IPS-NIHi7 (cell line): ENCODE measurements at regions not wholly inside any gene's neighbourhood (a gene's known extent, or its start where the extent isn't known, plus 50 kb on each side); places are given as distances from the start of the nearest gene placed in this dataset.
"Not testable (repeated sequence)": the region's sequence is repeated elsewhere in the genome, so short reads cannot be mapped to it uniquely, and the experiment has no call there.

ENCODE experiments used
- DNase-seq: peaks from one replicate; pipeline ENCODE4 v3.0.0; 2012; ENCODE audit warnings: mixed read lengths; ENCODE audit errors: extremely low spot score

DNA sequence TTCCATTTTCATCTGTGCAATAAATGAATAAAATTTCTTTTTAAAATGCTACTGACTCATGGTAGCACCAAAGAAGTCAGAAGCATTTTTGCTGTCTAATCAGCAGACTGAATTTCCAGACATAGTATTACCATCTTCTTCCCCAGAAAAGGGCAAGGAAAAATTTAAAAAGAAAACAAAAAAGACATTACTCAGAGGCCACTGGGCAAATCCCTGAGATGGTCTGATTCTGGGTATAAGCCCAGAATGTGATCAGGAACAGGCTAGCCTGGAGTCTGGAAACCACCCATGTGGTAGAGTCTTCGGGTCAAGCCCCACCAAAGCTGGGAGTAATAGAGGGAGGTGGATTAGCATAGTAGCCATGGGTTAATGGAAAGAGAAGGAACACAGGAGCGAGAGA is 342.8 kb downstream of the FBXW7 start:
- DNase-seq = no peak

DNA sequence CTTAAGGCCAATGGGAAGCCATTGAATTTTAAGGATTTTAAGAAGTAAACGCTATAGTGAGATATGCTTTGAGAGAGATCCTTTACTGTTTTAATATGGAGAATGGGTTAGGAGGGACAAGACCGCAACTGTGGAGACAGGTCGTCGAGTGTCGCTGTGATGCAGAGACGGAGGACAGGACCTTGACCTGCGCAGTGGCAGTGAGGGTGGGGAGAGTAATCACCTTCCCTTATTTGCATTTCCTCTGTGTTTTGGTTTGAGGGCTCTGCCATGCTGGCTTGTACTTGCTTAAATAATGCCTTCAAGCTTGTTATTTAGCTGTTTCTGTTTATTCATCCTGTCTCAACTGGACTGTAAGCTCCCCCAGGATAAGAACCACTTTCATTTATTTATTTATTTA is 345.0 kb downstream of the FBXW7 start:
- no peak for DNase-seq

DNA sequence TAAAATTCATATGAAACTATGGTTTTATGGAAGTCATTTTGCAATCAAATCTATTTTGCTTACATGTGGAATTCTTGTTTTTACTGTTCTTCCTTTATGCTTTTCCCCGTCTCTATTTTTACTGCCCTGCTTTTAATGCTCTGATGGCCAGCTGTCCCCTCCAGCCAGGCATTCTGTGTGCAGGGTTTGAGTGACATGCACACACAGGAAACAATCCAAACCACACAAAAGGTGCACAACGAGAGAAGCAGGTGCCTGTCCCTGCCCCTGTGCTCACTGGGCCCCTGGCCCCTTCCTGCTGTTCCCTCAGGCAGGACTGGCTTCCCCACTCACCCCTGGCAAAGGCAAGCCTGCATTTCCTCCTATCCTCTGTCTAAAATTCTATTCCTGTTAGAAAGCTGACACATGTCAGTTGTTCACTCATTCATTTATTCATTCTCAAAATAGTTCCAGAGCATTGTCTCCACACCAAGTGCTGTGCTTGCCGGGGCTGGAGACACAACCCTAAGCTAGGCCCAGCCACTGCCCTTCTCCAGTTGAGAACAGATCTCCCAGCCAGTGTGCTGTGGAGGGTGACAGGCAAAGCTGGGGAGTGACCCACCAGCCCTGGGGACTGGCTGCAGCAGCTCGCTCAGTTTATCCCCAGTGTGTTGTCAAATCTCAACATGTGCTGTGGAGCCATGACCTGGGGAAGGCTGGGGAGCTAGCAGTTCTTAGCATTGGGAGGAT is 346.3 kb downstream of the FBXW7 start:
- no peak for DNase-seq

DNA sequence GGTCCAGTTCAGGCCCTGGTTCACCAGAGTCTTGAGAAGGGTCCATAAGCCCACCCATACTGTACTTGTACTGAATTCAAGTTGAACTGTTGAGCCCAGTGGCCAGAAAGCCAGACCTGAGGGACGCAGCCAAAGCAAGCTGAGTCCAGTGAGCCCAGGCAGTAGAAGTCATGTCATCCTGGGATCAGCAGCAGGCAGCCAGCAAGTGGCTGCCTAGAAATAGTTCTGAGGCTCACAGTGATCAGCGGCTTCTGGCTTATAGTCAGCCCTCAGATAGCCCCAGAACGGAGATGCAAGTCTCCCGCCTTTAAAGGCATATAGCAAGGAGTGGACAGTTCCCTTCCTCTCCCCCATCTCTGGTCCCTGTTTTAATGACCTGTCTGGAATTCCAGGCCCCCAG is 347.1 kb downstream of the FBXW7 start:
- DNase-seq = no peak

DNA sequence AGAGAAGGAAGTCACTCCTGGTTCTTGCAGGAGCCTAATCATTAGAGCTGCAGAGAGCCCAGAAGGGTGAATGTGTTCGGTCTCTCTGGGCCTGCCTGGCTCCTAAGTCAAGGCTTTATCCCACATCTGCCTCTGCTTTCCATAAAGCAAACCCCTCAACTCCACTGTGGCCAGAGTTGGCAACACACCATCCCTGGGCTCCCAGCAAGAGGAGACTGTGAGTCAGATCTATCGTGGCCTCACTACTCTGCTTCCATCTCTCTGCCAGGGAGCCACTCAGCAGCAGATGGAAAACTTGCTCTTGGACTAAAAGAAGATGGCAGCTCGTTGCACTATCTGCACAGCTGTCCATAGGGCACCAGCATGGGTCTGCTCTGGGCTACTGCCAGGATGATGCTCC is 348.2 kb downstream of the FBXW7 start:
- DNase-seq = no peak

DNA sequence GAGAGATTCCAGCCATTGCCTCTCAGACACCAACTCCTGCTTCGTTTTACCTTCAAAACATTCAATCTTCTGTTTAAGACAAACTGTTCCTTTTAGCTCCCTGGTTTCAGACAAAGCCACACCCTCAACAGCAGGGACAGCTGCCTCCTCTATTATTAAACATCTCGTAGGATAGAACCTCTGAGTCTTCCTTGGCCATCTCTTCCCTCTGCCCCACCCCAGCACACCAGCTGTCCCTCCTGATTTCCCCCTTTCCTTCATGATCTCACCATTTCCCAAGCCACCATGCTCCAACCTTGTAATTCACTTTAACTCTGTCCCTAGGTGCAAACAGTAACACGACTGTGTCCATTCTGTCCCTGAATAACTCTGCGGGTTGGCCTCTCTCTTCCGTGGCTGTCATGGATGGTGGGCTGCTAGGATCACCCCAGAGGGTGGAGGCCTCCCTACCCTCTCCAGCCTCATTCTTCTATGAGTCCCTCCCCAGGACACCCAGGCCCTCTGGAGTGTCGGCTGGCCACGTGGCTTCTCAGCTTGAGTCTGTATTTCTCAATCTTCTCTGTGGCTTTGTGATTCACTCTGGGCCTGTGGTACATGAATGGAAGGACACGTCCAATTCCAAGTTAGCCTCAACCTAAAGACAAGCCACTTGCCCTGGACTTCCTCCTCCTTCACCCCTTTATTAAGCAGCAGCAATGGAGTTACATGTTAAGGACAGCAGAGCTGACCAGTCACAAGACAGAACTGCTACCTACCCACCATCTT is 349.9 kb downstream of the FBXW7 start:
- DNase-seq = no peak

DNA sequence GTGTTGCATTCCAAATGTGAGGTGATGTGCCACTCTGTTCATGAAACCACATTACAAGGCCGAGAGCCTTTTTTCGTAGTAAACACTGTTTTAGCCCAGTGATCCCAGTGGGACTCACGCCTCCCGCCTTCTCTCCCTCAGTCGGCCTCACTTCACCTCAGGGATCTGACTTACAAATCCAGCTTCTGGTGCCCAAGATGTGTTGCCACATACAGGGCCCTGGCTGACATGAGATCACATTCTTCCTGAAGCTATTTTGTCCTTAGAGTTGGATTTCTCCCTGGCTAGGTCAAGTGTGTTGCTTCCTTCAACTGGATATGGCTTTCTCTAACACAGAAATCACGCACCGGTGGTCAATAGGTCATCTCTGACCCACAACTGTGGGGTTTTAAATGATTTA is 354.7 kb downstream of the FBXW7 start:
- no peak for DNase-seq

DNA sequence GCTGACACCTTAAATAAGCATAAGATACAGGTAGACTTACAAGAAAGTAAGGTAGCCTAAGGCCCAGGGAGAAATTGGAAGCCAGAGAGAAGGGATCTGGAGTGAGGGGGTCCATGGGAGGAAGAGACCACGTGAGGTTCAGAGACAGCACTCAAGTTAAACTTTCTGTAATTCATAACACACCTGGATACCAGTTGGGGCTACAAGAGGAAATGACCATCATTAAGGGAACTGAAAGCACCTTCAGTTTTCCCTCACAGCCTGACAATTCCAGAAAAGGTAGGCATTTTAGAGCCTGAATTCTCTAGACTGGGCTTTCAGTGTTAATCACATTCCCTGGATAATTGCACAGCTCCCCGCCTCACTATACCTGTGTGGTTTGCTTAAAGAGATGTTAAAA is 355.5 kb downstream of the FBXW7 start:
- no peak for DNase-seq

DNA sequence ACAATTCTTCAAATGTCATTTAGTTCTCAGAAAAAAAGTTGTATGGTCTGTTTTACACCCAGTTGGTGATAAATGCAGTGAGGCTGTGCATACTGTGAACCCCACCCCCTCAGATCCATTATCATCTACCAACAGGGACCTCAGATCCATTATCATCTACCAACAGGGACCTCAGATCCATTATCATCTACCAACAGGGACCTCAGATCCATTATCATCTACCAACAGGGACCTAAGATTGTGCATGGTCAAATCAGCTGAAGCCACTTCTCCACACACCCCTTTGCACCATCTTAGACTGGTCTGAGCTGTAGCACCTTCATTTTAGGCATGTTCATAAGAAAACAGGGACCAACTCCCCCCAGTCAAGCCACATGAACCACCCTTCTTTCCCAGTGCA is 358.4 kb downstream of the FBXW7 start:
- not testable (repeated sequence) for DNase-seq

DNA sequence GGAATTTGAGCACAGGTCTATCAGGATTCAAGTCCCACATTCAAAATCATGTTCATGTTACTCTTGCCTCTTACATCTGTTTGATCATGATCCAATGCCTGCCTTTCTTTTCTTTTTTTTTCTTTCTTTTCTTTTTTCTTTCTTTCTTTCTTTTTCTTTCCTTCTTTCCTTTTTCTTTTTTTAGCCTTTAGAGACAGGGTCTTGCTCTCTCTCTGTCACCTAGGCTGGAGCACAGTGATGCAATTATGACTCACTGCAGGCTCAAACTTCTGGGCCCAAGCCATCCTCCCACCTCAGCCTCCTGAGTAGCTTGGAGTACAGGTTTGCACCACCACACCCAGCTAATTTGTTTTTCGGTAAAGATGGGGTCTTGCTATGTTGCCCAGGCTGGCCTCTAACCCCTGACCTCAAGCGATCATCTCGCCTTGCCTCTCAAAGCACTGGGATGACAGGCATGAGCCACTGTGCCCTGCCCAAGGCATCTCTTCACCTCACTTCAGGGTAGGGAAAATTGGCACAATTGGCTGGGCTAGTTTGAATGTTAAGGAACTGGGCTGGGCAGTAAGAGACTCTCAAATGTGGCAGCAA is 359.2 kb downstream of the FBXW7 start:
- no peak for DNase-seq

DNA sequence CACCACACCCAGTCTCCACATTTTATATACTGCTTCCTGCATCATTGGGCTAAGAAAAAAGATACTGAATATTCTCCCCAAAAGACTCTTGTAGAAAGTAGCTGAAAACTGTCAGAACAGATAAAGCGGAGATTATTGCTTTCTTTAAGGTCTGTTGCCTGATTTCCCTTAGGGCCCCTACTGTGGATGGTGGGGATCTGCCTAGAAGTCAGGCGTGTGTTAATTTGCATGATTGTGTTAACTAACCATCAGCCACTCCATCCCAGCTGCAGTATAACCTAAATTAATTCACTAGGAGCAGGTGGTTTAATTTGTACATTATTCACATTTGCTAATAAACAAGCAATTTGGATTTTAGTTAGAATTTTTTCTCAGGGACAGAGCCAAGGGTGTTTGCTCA is 360.3 kb downstream of the FBXW7 start:
- DNase-seq = no peak

DNA sequence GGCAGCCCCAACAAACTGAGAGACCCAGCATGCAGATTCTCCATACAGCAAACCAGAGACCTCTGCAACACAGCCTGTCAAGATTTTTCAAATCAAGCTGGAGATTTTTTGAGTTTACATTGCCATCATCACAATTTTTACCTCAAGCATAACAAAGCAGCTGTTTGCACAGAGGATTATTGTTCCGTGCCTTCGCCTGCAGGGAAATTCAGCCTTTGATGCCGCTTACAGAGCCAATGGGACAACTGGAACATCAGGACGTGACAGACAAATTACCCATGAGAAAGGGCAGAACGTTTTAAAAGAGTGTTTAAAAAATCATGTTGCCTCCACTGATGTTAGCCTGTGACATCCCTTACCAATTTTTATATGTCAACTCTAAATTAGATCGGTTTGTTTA is 363.7 kb downstream of the FBXW7 start:
- no peak for DNase-seq

DNA sequence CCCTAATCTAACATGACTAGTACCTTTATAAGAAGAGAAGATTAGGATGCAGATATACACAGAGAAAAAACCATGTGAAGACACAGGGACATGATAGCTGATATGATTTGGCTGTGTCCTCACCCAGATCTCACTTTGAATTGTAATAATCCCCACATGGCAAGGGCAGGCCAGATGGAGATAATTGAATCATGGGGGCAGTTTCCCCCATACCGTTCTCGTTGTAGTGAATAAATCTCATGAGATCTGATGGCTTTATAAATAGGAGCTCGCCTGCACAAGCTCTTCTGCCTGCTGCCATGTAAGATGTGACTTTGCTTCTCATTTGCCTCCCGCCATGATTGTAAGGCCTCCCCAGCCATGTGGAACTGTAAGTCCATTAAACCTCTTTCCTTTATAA is 364.3 kb downstream of the FBXW7 start:
- DNase-seq = no peak

DNA sequence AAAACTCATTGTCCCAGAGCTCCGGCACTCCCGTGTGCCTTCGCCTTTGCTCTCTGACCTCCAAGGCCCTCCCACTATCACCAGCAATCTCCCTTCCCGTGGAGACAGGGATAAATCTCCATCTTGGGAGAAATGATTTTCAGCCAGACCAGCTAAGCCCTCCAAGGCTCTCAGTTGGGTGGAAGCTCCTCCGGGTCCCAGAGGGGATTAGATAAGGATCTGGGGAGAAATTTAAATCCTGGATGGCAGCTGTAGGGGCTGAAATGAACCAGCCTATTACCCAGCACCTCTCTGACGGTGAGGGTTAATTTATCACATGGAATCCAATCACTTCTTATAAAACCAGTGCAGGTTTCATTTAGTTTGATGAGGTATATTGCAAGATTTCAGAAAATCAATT is 366.2 kb downstream of the FBXW7 start:
- no peak for DNase-seq

DNA sequence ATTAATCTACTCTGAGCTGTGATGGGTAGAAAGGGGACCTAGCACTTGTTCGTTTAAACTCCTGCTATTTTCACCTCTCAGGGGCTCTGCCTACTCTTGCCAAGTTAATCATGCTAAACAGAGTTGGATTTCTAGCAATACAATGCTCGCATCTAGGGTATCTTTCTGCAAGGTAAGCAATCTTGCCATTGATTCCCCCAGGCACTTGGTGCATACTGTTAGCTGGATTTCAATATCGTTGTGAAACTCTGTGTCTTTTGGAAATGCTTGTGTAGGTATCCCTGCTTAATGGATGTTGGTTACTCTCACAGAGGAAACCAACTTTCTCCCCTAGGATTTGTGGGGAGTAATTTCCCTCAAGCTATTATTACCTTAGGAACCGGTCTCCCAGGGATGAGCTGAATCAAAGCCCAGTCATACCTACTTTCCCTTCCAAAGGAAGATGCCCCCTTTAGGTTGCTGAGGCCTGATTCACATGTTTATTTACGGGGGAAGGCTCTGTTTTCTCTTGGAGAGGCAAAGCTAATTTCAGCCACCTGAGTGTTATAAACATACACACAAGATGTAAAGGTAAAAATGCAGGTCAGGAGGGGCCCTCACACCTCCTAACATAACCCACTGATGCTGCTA is 366.8 kb downstream of the FBXW7 start:
- peak; percentile 33 for DNase-seq

DNA sequence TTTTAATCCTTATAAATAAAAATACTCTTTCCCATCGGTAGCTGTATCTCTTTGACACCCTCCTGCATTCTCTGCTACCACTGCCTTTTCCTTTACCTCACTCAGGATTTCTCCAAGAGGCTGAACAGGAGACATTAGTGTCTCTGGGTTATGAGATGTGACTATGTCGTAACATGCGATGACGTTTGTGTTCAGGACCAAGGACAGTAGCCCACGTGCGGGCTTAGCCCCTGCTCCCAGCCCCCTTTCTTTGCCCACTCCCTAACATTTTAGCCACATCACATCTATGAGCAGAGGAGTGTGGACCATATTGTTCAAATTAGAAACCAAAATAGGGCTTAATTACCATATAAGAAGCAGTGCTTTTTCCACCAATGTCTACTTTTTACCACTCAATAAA is 369.3 kb downstream of the FBXW7 start:
- DNase-seq = peak; percentile 74

DNA sequence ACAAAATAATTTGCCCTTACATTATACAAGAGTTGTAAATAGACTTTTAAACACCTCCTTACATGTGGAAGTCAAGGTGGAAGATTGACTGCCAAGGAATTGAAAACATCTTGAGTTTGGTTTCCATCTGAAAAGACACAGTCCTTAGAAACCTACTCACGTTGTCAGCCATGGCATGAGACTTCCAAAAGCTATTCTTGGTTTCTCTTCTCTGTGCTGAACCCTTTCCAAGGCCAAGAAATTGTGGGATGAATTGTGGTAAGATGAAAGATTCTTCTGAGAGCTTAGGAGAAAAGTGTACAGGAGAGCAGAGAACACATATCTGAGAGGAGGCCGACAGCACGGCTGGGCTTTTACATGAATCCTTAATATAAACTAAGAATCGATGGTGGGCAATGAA is 370.0 kb downstream of the FBXW7 start:
- DNase-seq = no peak

DNA sequence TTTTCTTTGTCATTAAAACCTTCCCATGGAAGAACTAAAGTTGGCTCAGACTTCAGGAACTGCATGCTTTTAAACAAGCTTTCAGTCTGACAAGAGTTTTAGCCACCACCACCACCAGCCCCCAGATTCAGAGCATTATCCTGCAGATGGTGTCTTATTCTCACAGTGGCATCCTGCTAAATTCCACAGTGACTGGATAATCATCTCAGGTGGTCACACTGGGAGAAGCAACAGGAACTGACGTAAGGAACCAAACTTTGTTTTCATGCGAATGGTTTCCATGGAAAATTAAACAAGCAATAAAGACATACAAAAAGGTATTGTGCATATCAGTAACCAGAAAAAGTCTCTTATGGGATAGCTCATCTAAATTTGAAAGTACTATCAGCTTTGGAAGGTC is 370.7 kb downstream of the FBXW7 start:
- DNase-seq = peak; percentile 31

DNA sequence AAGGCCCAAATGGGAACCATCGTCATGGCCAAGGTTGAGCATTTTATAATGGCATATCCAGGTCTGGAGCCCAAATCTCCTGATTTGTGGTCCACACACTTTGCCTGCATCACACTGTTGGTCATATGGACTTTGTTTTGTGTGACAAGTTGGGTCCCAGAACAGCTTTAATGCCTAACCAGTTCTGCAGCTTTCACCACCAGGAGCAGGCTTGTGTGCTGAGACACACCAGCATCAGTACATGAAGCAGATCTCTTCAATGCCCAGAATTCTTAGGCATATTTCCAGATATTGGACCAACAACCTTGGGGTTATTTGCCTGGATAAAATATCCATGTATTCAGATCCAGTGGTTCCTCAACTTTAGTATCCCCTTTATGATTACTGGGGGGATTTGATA is 371.3 kb downstream of the FBXW7 start:
- DNase-seq = no peak

DNA sequence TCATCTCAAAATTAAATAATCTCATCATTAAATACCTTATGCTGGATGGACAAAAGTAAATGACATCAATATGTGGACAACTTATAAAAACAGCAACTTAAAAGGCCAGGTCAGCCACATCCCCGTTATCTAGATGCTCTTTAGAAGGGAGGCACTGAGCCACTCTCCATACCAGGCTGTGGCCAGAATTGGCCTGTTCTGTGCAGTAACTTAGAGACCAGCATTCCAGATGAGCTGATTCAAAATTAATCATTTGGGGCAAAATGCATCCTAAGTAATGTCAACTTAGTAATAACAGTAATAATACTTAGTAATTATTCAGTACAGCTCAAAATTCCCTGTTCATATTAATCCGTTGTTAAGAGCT is 373.6 kb downstream of the FBXW7 start:
- no peak for DNase-seq

DNA sequence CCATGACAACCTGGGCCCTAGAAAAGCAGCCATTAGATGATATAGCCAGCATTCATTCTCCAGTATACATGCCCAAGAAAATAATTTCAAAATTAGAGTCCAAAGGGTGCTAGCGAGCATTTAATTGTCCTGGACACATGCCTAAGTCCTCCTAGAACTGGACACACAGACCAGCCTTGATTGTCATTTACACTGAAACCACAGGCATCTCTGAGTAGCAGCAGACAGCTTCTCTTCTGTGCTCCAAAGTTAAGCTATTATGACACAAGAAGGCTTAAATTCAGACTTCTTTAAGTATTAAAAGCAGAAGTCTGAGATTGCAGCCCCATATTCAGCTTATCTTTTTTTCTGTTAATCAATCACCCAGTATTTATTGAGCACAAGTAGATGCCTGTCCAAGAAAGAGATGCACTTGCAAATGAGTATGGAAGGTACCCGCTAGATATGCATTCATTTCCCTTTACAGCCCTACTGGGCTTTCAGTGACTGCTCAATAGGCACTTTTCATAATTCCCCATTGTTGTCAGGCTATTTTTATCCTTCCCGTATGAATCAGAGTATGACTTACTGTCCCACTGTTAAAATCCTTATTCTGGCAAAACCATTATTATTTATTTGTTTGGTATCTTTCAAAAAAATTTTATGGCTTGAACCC is 374.1 kb downstream of the FBXW7 start:
- DNase-seq = no peak

DNA sequence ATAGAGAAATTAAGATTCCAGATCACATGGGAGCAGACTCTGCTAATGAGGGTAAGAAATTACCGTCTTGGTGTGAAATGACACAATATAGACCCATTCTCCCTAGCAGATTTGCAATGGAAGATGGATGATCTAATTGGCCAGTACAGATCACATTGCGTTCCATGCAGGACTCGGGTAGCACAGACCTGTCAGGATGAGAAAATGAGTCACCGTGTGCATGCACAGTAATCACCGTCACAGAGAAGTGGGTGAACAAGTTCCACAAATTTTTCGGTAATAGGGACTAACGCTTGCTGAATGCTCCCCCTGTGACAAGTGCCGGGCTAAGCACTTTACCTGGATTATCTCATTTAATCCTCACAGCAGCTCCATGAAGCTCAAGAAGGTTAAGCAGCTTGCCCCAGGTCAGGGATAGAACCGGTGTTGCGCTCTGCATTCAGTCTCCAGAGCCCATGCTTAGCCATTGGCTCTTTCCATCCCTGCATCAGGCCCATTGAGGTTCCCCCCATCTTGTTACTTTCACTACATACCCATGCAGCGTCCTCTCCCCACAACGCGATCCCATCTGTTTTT is 375.6 kb downstream of the FBXW7 start:
- DNase-seq = no peak
